NCI-H1694 (cell line): ENCODE measurements at regions not wholly inside any gene's neighbourhood (a gene's known extent, or its start where the extent isn't known, plus 50 kb on each side); places are given as distances from the start of the nearest gene placed in this dataset.

Source experiments
- DNase-seq: peaks from one replicate; lab custom pipeline; 2025; lab: John Stamatoyannopoulos, UW

GRCh38 chr6:766625-767024 lies 73.7 kb upstream of the EXOC2 start:
- DNase-seq = no peak

- DNase-seq = no peak
Measured at GRCh38 chr6:761997-762396, 69.1 kb upstream of the EXOC2 start.

GRCh38 chr6:760982-761955 lies 68.3 kb upstream of the EXOC2 start:
- DNase-seq = no peak

GRCh38 chr6:759729-760128 lies 66.8 kb upstream of the EXOC2 start:
- DNase-seq = no peak

- no peak for DNase-seq
Measured at GRCh38 chr6:756224-756623, 63.3 kb upstream of the EXOC2 start.

GRCh38 chr6:754202-754601 lies 61.3 kb upstream of the EXOC2 start:
- DNase-seq = no peak

- DNase-seq = no peak
Measured at GRCh38 chr6:753486-753885, 60.5 kb upstream of the EXOC2 start.

- no peak for DNase-seq
Measured at GRCh38 chr6:752438-752837, 59.5 kb upstream of the EXOC2 start.

GRCh38 chr6:751765-752164 lies 58.8 kb upstream of the EXOC2 start:
- DNase-seq = no peak

GRCh38 chr6:747921-748320 lies 55.0 kb upstream of the EXOC2 start:
- DNase-seq = no peak

GRCh38 chr6:747028-747427 lies 54.1 kb upstream of the EXOC2 start:
- no peak for DNase-seq

GRCh38 chr6:744666-745353 lies 51.9 kb upstream of the EXOC2 start:
- DNase-seq = no peak

- DNase-seq = no peak
Measured at GRCh38 chr6:743320-744096, 50.6 kb upstream of the EXOC2 start.
